ENCODE measurements at regions not wholly inside any gene's neighbourhood (a gene's known extent, or its start where the extent isn't known, plus 50 kb on each side); places are given as distances from the start of the nearest gene placed in this dataset.

DNA sequence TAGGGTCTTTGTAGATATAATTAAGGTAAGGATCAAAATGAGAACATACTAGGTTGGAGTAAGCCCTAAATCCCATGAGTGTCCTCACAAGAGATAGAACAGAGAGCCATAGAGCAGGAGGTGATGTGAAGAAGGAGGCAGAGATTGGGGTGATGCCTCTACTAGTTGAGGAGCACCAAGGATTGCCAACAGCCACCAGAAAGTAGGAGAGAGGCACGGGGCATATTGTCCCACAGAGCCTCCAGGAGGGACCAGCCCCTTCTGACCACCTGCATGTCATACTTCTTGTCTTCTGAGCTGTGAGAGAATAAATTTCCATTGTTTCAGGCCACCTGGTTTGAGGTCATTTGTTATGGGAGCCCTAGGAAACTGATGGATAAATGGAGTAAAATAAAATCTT lies 363.3 kb downstream of the RPS6KC1 start:
- no peaks in the 10 kb centered on the region for H3K9me1 ChIP-seq (ENCODE audit: control insufficient read depth, extremely low read depth, insufficient read depth, low read length)
- H3K27ac ChIP-seq (ENCODE audit: control insufficient read depth, insufficient read depth, low read length): no peak overlapping the region
- TF ChIP-seq, protein P1, sequence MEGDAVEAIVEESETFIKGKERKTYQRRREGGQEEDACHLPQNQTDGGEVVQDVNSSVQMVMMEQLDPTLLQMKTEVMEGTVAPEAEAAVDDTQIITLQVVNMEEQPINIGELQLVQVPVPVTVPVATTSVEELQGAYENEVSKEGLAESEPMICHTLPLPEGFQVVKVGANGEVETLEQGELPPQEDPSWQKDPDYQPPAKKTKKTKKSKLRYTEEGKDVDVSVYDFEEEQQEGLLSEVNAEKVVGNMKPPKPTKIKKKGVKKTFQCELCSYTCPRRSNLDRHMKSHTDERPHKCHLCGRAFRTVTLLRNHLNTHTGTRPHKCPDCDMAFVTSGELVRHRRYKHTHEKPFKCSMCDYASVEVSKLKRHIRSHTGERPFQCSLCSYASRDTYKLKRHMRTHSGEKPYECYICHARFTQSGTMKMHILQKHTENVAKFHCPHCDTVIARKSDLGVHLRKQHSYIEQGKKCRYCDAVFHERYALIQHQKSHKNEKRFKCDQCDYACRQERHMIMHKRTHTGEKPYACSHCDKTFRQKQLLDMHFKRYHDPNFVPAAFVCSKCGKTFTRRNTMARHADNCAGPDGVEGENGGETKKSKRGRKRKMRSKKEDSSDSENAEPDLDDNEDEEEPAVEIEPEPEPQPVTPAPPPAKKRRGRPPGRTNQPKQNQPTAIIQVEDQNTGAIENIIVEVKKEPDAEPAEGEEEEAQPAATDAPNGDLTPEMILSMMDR (optimal IDR thresholded peaks at IDR 0.05 in 1 of 3, IDR thresholded peaks at IDR 0.05 in 1 of 3, conservative IDR thresholded peaks at IDR 0.05 in 1 of 3; ENCODE audit: extremely low read depth in 1 of 3, insufficient read depth in 2 of 3, low read length in 3 of 3): no peak
- TF ChIP-seq EZH2 (IDR thresholded peaks at IDR 0.05; ENCODE audit: low read length): no peak
- no peaks in the 10 kb centered on the region for H3K36me3 ChIP-seq (ENCODE audit: control insufficient read depth in 2 of 2, extremely low read depth in 1 of 2, insufficient read depth in 2 of 2, low read length in 2 of 2)
- H3K4me3 ChIP-seq (ENCODE audit: control insufficient read depth in 2 of 3, extremely low read depth in 1 of 3, insufficient read depth in 2 of 3, low read depth in 1 of 3, low read length in 3 of 3): no peak overlapping the region
- H3K79me2 ChIP-seq (ENCODE audit: control insufficient read depth, insufficient read depth, low read length): no peaks in the 10 kb centered on the region
- H3K4me1 ChIP-seq (ENCODE audit: control insufficient read depth, extremely low read depth, insufficient read depth, low read length): no peaks in the 10 kb centered on the region
- H3K9me3 ChIP-seq (ENCODE audit: control insufficient read depth, low read depth, low read length): no peaks in the 10 kb centered on the region
- peaks cover 7% of the 10 kb centered on the region for H3K27me3 ChIP-seq (ENCODE audit: control insufficient read depth, extremely low read depth, insufficient read depth, low read length)
- no peak overlapping the region for H2AFZ ChIP-seq (ENCODE audit: control insufficient read depth, low read length)
- FAIRE-seq (no peak), DNase-seq (ENCODE audit: low read depth, low spot score) (no peak)
- dilution Hi-C loops (cut with MboI; ENCODE audit: extremely low pct_ligation_motif_present, low sequenced_read_pairs): no loop called here
- no peak overlapping the region for H3K9ac ChIP-seq (ENCODE audit: control insufficient read depth, extremely low read depth, insufficient read depth, low read length)
- no peak overlapping the region for H3K4me2 ChIP-seq (ENCODE audit: control insufficient read depth, extremely low read depth, insufficient read depth, low read depth, low read length)
- H4K20me1 ChIP-seq (ENCODE audit: control insufficient read depth, extremely low read depth, insufficient read depth, low read length): no peaks in the 10 kb centered on the region

DNA sequence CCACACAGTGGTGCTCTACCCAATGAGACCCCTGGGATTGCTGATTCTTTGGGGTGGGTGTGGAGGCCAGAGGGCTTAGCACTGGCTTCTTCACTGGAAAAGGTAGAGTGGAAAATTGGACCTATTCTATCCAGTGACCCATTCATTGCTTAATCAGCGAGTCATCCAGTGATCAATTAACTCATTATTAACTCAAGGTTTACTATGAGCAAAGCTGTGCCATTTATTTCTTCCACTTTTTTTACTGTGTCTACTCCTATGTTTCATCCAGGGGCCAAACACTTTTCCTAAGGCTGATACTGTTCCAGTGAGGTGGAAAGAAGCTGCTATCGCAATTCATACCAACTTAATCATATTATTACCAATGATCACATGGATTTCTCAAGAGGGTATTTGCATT lies 363.9 kb downstream of the RPS6KC1 start:
- H3K27ac ChIP-seq (ENCODE audit: control insufficient read depth, insufficient read depth, low read length): no peak overlapping the region
- H3K9me3 ChIP-seq (ENCODE audit: control insufficient read depth, low read depth, low read length): no peaks in the 10 kb centered on the region
- no peak overlapping the region for H2AFZ ChIP-seq (ENCODE audit: control insufficient read depth, low read length)
- no peak overlapping the region for H3K4me3 ChIP-seq (ENCODE audit: control insufficient read depth in 2 of 3, extremely low read depth in 1 of 3, insufficient read depth in 2 of 3, low read depth in 1 of 3, low read length in 3 of 3)
- H3K36me3 ChIP-seq (ENCODE audit: control insufficient read depth in 2 of 2, extremely low read depth in 1 of 2, insufficient read depth in 2 of 2, low read length in 2 of 2): no peaks in the 10 kb centered on the region
- dilution Hi-C loops (cut with MboI; ENCODE audit: extremely low pct_ligation_motif_present, low sequenced_read_pairs): no loop called here
- no peaks in the 10 kb centered on the region for H3K79me2 ChIP-seq (ENCODE audit: control insufficient read depth, insufficient read depth, low read length)
- H3K4me1 ChIP-seq (ENCODE audit: control insufficient read depth, extremely low read depth, insufficient read depth, low read length): no peaks in the 10 kb centered on the region
- H3K4me2 ChIP-seq (ENCODE audit: control insufficient read depth, extremely low read depth, insufficient read depth, low read depth, low read length): no peak overlapping the region
- TF ChIP-seq EZH2 (IDR thresholded peaks at IDR 0.05; ENCODE audit: low read length): no peak
- TF ChIP-seq, protein P1 (optimal IDR thresholded peaks at IDR 0.05 in 1 of 3, IDR thresholded peaks at IDR 0.05 in 1 of 3, conservative IDR thresholded peaks at IDR 0.05 in 1 of 3; ENCODE audit: extremely low read depth in 1 of 3, insufficient read depth in 2 of 3, low read length in 3 of 3): no peak
- H3K27me3 ChIP-seq (ENCODE audit: control insufficient read depth, extremely low read depth, insufficient read depth, low read length): peaks cover 7% of the 10 kb centered on the region
- FAIRE-seq: no peak
- no peak overlapping the region for H3K9ac ChIP-seq (ENCODE audit: control insufficient read depth, extremely low read depth, insufficient read depth, low read length)
- no peaks in the 10 kb centered on the region for H3K9me1 ChIP-seq (ENCODE audit: control insufficient read depth, extremely low read depth, insufficient read depth, low read length)
- no peaks in the 10 kb centered on the region for H4K20me1 ChIP-seq (ENCODE audit: control insufficient read depth, extremely low read depth, insufficient read depth, low read length)
- DNase-seq (ENCODE audit: low read depth, low spot score): no peak
